H1 (cell line): ENCODE measurements at regions not wholly inside any gene's neighbourhood (a gene's known extent, or its start where the extent isn't known, plus 50 kb on each side); places are given as distances from the start of the nearest gene placed in this dataset.

ENCODE experiments used
- CBX8 ChIP-seq: fragments of 300-800, 300-1000 bp; sonication (generic); IDR thresholded peaks from 2 replicates; pipeline ENCODE4 v1.7.1; 2016; ENCODE audit warnings: low read depth, low read length, borderline replicate concordance
- EGR1 ChIP-seq: IDR thresholded peaks from 2 replicates; pipeline ENCODE4 v1.6.1; 2011; ENCODE audit warnings: low read depth, low read length, borderline replicate concordance
- JUN ChIP-seq: IDR thresholded peaks from 2 replicates; pipeline ENCODE4 v1.6.1; 2011; ENCODE audit warnings: low read depth, mild to moderate bottlenecking, improper control_type of control experiment, low read length
- KDM5A ChIP-seq: fragments of 200-600 bp; IDR thresholded peaks from 2 replicates; pipeline ENCODE4 v1.7.1; 2012; ENCODE audit warnings: mild to moderate bottlenecking, low read length, inconsistent platforms, mixed read lengths
- SIX5 ChIP-seq: IDR thresholded peaks from 2 replicates; pipeline ENCODE4 v1.6.1; 2011; ENCODE audit warnings: mild to moderate bottlenecking, low read depth, low read length
- TBP ChIP-seq: IDR thresholded peaks from 2 replicates; pipeline ENCODE4 v1.6.1; 2011; ENCODE audit warnings: low read depth, low read length, improper control_type of control experiment

GRCh38 chr9:108054131-108054630, 564.6 kb upstream of the KLF4 start (continued):
- TF ChIP-seq EGR1 (no peak), JUN (no peak), KDM5A (no peak), CBX8 (no peak), SIX5 (no peak), TBP (no peak)
